ENCODE measurements at regions not wholly inside any gene's neighbourhood (a gene's known extent, or its start where the extent isn't known, plus 50 kb on each side); places are given as distances from the start of the nearest gene placed in this dataset.
"Not testable (repeated sequence)": the region's sequence is repeated elsewhere in the genome, so short reads cannot be mapped to it uniquely, and the experiment has no call there.

DNA sequence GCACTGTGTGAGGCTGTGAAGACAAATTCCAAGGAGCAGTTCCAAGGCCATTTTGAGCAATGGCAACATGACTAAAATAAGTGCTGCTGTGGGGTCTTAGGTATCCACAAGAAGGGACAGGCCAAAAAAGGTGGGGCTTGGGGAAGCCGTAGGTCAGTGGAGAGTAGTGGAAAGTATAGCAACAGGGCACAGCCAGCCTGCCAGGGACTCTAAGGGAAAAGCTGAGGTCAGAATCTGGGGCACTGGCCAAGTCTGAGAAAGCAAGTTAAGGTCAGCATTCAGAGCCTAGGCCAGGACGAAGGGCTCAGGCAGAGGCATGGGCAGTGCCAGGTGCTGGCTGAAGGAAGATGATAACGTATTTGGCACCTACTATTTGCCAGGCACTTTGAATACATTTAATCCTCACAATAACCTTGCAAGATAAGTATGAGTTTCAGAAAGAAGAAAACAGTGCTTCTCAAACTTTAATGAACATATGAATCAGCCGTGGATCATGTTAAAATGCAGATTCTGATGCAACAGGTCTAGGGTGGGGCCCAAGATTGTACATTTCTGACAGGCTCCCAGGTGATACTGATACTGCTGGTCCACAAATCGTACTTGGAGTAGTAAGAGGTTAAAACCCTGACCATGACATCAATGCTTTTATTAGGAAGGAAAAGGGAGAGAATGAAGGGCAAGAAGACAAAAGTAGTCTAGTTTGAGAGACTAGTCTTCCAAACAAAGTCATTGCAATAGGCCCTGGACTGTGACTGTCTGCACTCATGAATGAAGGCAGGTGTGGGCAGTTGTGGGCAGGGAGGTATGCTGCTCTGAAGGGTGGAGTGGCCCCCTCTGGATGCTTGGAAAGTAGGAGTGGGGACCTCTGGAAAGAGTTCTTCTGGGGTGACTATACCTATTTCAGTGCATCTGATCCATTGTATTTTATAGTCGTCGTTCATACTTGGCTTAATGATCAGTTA lies 106.3 kb upstream of the ANKRD28 start:
- no peak for DNase-seq

DNA sequence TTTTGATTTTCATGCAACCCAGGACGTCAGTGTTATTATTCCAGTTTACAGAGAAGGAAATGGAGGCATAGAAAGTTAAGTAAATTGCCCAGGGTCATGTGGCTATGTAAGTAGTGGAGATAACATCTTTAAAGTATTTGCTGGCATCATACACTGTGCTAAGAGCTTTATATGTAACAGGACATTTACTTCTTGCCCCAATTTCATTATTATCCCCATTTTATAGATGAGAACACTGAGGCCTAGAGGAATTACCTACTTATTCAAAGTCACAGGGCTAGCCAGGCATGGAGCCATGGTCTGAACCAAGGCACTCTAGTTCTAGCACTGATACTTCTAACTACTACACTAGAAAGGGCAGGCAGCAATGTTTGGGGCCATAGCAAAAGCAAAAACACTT lies 107.3 kb upstream of the ANKRD28 start:
- DNase-seq: no peak

GRCh38 chr3:15907403-15907802 lies 109.6 kb upstream of the ANKRD28 start:
- DNase-seq: not testable (repeated sequence)

GRCh38 chr3:15918988-15919387 lies 121.2 kb upstream of the ANKRD28 start:
- DNase-seq: no peak

GRCh38 chr3:15919971-15920370 lies 122.2 kb upstream of the ANKRD28 start:
- DNase-seq: no peak

DNA sequence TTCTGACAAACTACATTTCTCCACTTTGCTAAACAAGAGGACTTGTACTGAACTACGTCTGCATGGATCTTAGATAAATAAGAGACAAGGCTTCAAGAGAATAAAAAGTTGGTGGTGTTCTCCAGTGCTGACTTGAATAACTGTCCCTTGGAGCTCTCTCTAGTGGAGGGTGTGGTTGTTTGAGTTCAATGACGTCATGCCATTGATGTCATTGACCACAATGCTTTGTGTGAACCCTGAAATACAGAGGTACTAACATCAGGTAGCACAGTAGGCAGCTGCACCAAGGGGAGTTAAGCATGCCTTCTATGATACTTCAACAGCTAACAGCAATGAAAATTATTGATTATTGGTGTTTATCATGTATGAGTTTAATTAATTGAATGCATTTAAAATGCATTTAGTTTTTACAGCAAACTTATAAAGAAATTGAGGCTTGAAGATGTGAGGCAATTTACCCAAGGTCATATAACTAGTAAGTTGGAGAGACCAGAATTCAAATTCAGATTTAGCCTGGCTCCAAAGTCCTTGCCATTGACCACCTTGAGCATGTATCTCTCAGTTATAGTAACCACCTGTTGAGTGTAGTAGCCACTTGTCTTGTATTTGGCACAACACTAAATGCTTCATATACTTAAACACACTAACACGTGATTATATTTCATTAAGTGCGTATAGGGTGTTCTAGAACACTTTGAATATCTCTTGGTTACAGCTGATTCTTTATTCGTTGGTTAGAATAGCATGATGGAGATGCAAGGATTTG lies 126.0 kb upstream of the ANKRD28 start:
- no peak for DNase-seq

- no peak for DNase-seq
These were observed 127.1 kb upstream of the ANKRD28 start for GRCh38 chr3:15924914-15925313.

DNA sequence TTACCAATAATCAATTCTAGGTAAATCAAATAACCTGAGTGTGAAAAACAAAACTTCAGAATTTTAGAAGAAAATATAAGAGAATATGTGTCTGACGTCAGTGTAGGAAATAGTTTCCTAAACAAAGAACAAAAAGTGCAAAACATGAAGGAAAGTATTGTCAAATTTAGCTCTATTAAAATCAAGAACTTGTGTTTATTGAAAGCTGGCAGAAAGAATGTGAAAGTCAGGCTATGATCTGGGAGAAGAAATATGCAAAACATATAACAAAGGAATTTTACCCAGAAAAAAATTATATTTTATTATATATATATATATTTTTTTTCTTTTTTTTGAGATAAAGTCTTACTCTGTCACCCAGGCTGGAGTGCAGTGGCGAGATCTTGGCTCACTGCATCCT lies 129.1 kb upstream of the ANKRD28 start:
- no peak for DNase-seq

DNA sequence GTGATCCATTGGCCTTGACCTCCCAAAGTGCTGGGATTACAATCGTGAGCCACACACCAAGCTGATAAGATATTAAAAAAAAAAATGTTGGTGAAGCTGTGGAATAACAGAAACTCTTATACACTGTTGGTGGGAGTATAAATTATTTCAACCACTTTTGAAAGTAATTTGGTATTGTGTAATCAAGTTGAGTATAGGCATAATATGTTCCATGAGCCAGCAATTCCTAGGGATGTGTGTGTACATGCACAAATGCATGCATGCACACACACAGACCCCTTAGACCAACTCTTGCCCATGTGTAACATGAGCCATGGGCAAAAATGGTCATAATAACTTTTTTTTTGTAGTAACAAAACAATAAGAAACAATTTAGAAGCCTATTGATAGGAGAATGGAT lies 130.2 kb upstream of the ANKRD28 start:
- no peak for DNase-seq

DNA sequence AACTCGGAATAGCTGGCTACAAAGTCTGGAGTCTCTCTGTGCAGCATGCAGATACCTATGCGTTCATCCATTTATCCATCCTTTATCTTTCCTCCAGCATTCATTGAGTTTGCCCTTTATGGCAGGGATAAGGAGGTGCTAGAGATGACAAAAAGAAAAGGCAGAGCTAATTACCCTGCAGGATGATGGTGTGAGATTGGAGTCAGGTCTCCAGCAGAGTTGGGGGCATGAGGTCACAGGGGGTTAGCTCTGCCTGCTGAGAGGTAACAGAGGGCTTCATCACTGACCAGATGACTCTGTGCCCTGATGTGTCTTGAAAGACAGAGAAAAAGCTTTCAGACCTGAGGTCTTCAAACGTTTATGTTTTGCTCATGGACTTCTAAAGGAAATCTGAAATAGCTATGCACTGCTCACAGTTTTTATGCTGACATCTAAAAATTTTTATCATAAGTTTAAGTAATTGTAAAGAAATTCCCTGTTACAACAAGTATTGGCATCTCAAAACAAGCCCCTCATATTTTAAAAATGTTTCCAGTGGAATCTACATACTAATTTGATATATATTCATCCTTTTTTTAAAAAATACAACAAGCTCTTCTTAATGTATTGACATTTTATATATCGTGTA lies 132.3 kb upstream of the ANKRD28 start:
- DNase-seq: no peak

- DNase-seq: no peak
These were observed 134.8 kb upstream of the ANKRD28 start for GRCh38 chr3:15932348-15933300.

DNA sequence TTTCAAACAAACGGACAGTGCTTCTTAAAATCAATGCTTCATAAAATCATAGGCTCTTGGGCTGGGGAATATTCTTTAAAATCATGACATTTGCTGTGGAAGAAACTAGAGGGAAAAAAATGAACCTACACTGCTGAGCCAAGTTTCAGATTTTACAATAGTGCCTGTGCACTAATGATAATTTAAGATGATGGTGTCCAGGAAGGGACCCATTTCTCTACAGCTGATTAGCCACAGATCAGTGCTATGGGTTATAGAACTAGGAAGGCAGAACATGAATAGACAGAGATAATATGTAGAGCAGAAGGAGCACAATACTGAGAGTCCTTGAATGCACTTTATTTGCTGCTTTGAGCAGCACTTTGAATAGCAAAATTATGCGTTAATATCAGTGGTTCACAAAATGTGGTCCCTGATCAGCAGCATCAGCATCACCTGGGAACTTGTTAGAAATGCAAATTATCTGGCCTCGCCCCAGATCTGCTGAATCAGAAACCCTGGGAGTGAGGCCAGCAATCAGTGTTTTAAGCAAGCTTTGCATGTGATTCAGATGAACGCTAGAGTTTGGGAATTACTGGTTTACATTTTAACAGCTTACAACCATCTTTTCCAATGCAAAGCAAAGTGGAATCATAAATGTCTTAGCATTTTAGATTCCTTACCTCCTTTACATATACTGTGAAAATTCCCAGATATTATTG lies 135.8 kb upstream of the ANKRD28 start:
- no peak for DNase-seq

DNA sequence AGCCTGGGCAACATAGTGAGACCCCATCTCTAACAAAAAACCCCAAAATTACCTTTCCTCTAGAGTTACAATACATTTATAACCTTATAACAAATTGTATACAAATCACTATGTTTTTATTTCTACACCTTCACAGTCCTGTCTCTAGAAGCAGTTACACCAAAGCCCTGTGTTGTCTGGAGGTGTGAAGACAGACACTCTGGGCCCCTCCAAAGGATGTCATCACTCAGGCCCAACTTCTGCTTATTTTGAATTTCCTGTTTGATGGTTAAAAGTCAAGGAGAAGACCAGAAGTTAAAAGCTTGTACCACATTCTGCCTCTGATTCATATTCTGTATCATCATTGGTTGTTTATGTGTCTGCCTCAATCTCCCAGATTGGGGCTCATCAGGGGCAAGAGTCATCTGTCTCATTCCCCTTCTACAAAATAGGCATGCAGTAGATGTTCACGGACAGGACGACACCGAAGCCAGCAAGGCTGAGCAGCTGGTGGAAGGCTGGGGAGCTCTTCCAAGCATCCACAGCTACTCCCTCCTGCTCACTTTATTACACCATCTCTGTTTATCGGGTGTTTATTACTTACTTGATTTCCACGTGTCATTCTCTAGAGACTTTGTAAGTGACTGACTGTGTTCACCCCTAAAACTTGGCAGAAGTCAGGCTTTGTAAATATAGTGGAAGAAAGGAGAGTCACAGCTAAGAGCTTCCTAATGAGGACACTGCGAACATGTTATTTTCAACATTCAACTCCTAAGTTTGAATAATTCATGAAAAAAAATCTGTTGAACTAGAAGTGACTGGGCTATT lies 136.8 kb upstream of the ANKRD28 start:
- DNase-seq: no peak

GRCh38 chr3:15936312-15936711 lies 138.5 kb upstream of the ANKRD28 start:
- no peak for DNase-seq

- DNase-seq: no peak
These were observed 142.9 kb upstream of the ANKRD28 start for GRCh38 chr3:15940641-15941040.

- not testable (repeated sequence) for DNase-seq
These were observed 143.7 kb upstream of the ANKRD28 start for GRCh38 chr3:15941457-15941856.

- DNase-seq: no peak
These were observed 144.2 kb upstream of the ANKRD28 start for GRCh38 chr3:15941958-15942357.

DNA sequence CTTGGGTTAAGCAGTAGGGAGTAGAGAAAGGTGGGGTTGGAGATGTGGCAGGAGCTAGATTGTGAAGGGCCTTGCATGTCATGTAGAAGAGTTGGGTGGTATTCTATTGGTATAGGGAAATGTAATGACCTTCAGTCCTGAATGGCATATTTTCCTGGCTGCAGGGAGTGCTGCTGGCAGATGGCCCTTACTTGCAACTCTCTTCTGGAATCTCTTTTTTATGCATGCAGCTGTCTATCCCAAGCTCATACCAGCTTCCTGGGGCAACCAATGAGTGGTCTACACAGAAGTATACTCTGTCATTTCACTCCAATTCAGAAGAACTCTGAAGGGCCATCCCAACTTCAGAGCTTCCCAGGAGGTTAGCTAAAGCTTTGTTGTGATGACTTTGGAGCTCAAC lies 144.7 kb upstream of the ANKRD28 start:
- no peak for DNase-seq

DNA sequence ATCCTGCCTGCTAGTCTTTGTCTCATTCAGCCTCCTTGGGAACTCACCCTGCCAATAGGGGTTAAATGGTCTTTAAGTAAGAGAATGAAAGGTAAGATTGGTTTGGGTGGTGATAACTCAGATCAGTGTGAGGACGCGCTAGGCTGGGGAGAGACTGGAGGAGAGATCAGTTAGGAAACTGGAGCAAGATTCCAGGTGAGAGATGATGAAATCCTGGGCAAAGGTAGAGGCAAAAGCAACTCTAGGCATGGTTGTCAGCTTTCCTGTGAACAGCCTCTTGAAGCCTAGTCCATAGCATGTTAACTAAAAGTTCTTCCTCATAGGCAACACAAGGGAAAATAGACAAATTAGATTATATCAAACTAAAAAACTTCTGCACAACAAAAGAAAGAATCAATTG lies 145.2 kb upstream of the ANKRD28 start:
- DNase-seq: no peak

DNA sequence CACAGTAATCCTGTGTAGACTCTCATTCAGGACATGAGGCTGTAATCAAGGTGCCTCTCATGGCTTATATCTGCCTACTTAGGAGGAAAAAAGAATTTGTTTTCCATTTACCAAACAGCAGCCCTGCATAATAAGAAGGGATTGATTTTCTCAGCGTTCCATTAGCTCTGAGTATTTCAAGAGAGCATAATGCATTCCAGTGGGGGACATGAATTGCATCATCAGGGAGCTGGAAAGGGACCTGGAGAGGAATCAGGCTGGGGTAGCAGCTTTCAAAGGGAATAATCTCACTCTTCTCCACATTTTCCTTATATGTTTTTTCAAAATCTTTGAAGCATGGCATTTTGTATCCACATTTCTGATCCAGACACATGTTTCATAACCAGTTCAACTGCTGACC lies 150.6 kb upstream of the ANKRD28 start:
- DNase-seq: no peak

Measured in stimulated activated CD4-positive, alpha-beta T cell treated with anti-CD3 and anti-CD28 coated beads, Interleukin-4, amount 100 ng/mL, for 4 hours (primary cell).